GM18502 (cell line): ENCODE measurements at regions not wholly inside any gene's neighbourhood (a gene's known extent, or its start where the extent isn't known, plus 50 kb on each side); places are given as distances from the start of the nearest gene placed in this dataset.
A peak's percentile ranks its signal among the peaks of the same experiment; 100 is the strongest.
"Not testable (repeated sequence)": the region's sequence is repeated elsewhere in the genome, so short reads cannot be mapped to it uniquely, and the experiment has no call there.

Experiments used
- ATAC-seq: cut with Tn5 transposase; IDR thresholded peaks from one replicate; pipeline ENCODE4 v1.9.1; 2021; ENCODE audit warnings: mild to moderate bottlenecking; ENCODE audit not compliant: unreplicated experiment, poor library complexity

DNA sequence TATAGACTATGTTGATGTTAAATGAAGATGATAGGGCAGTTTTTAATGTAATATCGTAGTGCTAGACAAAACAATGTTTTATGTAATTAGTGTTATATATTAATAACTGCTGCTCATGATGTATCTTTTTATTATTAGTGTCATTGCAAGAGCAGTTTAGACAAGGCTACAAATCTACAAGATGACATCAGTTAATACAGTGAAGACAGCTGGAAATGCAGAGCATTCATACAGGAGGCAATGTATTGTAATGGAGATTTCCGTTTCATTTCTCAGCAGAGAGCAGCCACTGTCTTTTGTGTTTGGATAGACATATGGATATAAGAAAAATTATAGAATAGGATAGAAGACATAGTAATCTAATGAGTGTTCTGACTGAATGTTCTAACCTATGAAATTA, 178.0 kb downstream of the FOXG1 start:
- no peak for ATAC-seq

DNA sequence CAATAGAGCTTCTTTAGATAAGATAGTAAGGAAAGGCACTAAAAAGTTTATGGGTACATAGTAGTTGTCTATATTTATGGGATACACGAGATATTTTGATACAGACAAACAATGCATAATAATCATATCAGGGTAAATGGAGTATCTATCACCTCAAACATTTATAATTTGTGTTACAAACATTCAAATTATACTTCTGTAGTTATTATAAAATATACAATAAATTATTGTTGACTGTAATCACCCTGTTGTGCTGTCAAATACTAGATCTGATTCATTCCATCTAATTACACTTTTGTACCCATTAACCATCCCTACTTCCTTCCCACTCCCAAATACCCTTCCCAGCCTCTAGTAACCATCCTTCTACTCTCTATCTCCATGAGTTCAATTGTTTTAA, 179.7 kb downstream of the FOXG1 start:
- no peak for ATAC-seq

DNA sequence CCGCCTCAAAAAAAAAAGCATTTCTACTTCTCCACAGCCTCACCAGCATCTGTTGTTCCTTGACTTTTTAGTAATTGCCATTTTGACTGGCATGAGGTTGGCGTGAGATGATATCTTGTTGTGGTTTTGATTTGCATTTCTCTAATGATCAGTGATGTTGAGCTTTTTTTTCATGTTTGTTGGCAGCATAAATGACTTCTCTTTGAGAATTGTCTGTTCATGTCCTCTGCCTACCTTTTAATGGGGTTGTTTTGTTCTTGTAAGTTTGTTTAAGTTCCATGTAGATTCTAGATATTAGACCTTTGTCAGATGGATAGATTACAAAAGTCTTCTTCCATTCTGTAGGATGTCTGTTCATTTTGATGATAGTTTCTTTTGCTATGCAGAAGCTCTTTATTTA, 182.9 kb downstream of the FOXG1 start:
- ATAC-seq: no peak

DNA sequence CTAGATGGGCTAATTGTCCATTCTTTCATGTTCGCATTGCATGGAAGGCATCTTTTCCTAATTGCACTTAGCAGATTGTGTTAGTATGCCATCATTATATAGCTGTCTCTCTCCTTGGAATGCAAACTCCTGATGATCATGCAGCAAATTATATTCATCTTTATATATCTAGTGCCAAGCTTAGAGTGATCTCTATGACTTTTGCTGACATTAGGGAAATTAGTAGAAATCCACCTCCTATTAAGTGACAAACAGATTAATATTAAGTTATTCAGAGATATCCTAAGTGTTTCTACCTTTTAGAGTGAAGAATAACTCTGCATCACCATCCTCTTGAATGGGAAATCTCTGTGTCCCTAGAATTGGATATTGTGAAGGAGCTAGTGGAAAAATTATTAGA, 185.6 kb downstream of the FOXG1 start:
- ATAC-seq: no peak

DNA sequence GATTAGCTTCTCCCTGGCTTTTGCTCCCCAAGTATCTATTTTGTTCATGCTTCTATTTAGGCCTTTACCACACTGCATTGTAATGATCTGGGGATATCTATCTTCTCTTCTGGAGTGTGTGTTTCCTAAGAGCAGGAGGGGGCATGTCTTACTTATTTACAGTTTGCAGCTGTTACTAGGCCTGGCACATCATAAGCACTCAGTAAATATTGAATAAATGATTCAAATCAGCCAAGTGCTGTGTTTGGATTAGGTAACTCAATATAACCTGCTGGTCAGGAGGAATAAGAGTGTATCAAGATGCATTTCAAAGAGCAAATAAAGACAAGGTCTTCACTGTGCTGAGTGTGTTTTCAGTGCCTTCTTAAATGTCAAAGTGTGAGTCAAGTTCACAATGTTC, 186.1 kb downstream of the FOXG1 start:
- ATAC-seq: no peak

DNA sequence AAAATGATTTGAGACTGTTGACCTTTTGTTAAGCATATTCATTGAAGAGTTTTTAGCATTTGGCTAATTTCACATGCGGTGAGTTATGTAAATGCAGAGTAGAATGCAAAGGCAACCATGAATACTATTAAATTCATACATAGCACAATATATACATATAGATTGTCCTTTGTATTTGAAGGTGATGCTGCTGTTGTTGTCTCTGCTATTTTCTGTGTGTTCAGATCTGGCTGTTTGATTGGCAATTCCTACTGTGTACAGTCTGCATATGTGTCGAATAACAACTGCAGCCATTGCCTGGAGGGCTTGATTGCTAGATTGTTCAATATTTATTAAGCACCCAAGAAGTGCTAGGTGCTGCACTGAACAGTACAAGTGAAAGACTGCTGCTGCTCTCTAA, 187.4 kb downstream of the FOXG1 start:
- no peak for ATAC-seq

DNA sequence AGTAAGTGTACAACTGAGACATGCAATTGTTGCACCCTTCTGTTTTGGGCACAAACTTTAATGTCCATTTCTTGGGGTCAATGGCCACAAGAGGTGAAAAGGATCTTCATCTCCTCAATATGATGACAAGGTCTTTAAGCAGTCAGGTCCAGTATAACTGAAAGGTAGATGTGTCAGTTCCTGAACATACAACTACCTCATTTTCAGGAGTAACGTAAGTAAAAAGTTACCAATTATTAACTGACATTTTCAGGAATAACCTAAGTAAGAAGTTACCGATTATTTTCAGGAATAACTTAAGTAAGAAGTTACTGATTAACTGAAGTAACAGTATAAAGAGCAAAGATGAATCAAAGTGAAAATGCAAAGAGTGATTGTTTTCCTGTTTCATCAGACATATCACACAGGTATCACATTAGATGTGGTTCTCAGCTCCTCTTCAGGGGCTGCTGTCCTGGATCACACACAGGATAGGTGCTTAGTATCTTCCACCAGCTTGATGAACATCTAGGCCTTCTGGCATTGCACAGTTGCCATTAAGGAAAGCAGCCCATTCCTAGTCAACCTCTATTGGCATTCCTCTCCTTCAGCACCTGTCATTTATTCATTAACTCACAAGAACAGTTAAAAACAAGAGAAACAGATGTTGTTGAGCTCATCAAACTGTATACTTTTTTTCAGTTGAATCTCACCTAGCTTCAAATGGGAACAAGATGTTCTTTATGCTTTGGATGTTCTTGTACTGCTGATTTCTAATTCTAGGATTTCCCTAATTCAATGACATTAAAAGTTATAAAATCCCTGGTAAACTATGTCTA, 200.0 kb downstream of the FOXG1 start:
- peak; percentile 77 for ATAC-seq

DNA sequence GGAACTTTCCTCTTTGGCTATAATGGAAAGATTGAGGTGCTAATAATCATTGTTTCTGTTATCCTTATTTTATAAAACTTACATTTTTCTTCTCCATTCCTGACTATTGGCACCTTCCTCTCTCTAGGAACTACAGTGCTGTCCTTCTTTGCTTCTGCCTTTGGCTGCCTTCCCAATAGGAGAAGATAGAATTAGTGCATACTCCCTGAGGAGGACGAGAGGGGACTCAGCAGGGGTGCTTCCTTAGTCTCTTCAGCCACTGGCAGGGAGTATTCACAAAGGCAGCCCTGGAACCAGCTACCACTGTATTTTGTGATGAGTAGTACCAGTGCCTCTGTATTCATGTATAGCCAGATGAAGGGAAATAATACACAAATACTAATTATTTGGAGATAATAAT, 208.5 kb downstream of the FOXG1 start:
- ATAC-seq: no peak

DNA sequence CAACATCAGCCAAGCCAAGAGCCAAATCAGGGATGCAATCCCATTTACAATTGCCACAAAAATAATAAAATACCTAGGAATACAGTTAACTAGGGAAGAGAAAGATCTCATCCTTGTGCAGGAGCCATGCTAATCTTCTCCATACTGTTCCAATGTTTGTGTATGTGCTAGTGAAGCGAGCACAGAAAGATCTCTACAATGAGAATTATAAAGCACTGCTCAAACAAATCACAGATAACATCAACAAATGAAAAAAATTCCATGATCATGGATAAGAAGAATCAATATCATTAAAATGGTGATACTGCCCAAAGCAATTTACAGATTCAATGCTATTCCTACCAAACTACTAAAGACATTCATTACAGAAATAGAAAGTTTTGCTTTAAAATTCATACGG, 215.6 kb downstream of the FOXG1 start:
- no peak for ATAC-seq

DNA sequence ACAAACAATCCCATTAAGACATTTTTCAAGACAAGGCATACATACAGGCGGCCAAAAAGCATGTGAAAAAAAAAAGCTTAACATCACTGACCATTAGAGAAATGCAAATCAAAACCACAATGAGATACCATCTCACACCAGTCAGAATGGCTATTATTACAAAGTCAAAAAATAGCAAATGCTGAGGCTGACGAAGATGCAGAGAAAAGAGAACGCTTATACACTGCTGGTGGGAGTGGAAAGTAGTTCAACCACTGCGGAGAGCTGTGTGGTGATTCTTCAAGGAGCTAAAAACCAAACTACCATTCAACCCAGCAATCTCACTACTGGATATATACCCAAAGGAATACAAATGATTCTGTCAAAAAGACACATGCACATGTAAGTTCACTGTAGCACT, 216.7 kb downstream of the FOXG1 start:
- ATAC-seq: no peak

DNA sequence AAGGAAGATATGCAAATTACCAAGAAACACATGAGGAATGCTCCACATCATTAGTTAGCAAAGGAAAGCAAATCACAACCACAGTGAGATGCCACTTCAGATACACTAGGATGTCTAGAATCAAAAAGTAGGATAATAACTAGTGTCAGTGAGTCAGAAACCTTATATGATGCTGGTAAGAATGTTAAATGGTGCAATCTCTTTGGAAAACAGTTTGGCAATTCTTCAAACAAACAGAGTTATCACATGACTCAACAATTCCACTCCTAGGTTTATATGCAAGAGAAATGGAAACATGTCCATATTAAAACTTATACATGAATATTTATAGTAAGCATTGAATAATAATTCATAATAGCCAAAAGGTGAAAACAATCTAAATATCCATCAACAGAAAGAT, 220.9 kb downstream of the FOXG1 start:
- no peak for ATAC-seq

DNA sequence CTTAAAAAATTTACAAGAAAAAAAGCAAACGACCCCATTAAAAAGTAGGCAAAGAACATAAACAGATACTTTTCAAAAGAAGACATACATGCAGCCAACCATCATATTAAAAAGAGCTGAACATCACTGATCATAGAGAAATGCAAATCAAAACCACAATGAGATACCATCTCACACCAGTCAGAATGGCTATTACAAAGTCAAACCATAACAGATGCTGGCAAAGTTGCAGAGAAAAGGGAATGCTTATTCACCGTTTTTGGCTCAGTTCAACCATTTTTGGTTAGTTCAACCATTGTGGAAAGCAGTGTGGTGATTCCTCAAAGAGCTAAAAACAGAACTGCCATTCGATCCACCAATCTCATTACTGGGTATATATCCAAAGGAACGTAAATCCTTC, 230.6 kb downstream of the FOXG1 start:
- ATAC-seq: not testable (repeated sequence)

DNA sequence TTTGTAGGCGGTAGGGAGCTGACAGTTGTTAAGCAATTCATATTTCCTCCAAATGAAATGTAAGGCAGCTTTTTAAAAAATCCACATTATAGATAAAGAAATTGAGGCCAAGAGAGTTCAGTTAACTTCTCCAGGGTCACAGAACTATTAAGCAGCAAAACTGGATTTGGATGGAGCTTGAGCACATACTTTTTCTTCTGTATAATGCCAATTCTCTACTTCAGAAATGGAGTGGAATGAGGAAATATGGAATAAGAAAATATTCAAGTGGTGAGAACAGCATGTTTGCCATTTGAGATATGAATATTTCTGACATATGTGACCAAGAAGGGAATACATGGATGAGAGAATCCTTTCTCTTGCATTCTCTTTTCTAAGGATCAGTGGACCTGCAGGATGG, 233.1 kb downstream of the FOXG1 start:
- ATAC-seq: no peak

DNA sequence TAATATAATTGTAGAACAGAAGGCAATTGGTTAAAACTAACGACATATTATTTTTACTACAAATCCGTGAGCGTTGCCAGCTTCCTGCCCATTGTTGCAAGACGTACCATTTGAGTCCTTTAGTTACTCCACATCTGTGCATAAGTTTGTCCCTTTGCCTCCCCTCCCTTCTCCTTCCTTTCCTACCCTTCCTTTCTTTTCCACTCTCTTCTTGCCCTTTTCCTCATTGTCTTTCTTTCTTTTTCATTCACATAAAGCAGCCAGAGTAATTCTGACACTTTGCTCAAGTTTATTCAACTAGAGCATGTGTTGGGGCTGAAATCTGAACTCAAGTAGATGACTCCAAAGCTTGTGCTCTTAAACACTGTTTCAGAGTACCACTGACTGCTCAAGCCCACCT, 239.1 kb downstream of the FOXG1 start:
- ATAC-seq: no peak

DNA sequence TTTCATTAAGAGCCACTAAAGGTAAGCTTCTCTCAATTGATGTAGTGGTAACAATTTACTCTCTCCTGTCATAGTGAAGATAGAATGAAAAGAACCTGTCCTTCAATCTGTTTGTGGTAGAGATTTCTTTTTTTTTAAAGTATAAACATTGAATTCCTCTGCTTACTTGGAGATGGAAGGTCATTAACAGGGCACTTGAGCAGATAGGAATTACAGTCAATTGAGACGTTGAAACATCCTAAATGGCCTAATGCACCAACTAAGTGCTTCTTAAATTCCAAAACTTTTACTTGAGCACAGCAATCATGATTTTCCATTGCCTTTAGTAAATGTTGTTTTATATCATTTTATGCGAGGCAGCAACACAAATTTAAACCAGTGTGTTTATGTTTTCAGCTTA, 241.4 kb downstream of the FOXG1 start:
- no peak for ATAC-seq

DNA sequence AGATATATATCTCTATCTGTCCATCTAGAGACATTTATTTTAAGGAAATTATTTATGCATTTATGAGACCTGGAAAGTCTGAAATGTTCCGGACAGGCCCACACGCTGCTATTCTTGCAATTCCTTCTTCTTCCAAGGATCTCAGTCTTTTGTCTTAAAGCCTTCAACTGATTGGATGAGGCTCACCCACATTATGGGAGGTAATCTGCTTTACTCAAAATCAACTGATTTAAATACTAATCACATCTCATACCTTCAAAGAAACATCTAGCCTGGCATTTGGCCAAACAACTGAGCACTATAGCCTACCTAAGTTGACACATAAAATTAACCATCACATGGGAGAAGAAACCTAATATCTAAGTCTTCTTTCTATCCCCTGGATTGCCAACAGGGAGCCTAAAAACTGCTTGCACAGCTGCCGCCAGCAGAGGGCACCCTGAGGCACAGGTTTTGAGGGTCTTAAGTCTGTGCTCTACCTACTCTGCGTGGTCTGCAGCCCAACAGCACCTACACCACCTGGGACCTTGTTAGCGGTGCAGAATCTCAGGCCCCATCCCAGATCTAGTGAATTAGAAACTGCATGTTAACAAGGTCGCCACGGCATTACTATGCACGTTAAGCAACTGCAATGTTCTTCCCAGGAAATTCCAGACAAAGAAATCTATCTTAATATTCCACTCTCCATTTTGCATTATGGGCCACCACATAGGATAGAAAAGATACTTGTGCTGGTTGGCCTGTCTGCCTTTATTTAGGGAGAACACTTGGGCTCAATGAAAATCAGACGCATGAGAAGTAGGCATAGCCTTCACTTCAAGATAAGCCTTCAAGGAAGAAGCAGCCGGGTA, 249.7 kb downstream of the FOXG1 start:
- ATAC-seq: peak; percentile 72

DNA sequence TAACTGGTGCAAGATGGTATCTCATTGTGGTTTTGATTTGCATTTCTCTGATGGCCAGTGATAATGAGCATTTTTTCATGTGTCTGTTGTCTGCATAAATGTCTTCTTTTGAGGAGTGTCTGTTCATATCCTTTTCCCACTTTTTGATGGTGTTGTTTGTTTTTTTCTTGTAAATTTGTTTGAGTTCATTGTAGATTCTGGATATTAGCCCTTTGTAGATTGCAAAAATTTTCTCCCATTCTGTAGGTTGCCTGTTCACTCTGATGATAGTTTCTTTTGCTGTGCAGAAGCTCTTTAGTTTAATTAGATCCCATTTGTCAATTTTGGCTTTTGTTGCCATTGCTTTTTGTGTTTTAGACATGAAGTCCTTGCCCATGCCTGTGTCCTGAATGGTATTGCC, 256.9 kb downstream of the FOXG1 start:
- ATAC-seq: not testable (repeated sequence)

DNA sequence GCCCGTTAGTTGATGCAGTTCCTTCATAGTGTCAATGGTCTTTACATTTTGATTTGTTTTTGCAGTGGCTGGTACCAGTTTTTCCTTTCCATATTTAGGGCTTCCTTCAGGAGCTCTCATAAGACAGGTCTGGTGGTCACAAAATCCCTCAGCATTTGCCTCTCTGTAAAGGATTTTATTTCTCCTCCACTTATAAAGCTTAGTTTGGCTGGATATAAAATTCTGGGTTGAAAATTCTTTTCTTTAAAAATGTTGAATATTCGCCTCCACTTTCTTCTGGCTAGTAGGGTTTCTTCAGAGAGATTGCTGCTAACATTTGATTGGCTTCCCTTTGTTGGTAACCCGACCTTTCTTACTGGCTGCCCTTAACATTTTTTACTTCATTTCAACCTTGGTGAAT, 260.9 kb downstream of the FOXG1 start:
- not testable (repeated sequence) for ATAC-seq

DNA sequence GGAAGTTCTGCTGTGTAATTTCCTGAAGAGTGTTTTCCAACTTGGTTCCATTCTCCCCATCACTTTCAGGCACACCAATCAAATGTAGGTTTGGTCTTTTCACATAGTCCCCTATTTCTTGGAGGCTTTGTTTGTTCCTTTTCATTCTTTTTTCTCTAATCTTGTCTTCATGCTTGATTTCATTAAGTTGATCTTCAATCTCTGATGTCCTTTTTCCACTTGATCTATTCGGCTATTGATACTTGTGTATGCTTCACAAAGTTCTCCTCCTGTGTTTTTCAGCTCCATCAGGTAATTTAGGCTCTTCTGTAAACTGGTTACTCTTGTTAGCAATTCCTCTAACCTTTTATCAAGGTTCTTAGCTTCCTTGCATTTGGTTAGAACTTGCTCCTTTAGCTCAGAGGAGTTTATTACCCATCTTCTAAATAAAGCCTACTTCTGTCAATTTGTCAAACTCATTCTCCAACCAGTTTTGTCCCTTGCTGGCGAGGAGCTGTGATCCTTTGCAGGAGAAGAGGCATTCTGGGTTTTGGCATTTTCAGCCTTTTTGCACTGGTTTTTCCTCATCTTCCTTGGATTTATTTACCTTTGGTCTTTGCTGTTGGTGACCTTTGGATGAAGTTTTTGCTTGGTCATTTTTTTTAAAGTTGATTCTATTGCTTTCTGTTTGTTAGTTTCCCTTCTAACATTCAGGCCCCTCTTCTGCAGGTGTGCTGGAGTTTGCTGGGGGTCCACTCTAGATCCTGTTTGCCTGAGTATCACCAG, 261.5 kb downstream of the FOXG1 start:
- ATAC-seq: not testable (repeated sequence)

DNA sequence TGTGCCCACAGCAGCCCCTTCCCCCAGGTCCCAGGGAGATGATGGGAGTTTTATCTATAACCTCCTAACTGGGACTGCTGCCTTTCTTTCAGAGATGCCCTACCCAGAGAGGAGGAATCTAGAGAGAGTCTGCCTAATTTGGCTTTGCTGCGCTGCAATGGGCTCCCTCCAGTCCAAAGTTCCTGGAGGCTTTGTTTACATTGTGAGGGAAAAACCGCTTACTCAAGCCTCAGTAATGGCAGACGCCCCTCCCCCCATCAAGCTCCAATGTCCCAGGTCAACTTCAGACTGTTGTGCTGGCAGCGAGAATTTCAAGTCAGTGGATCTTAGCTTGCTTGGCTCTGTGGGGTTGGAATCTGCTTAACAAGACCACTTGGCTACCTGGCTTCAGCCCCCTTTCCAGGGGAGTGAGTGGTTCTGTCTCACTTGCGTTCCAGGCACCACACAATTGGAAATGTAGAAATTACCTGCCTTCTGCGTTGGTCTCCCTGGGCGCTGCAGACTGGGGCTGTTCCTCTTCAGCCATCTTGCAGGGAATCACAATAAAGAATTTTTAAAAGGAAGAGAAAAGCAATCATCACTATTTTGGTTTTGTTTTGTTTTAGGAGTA, 262.5 kb downstream of the FOXG1 start:
- no peak for ATAC-seq

DNA sequence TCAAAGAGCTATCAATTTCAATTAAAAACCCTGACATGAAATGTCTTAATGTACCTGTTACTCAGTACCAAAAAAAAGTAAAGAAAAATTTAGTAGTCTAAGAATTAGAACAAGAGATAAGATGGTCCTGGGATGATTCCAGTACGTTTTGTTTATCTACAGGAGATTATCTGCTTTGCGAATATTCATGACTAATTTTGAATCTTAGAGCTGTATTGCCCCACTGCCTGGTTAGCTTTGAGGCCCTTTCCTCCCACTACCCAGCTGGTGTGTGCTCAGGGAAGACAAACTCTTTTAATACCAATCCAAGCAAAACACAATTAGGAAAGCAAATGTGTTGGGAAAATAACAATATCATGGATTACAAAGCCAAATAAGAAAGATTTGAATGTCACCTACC, 263.5 kb downstream of the FOXG1 start:
- no peak for ATAC-seq
